GM21526 (cell line): ENCODE measurements at regions not wholly inside any gene's neighbourhood (a gene's known extent, or its start where the extent isn't known, plus 50 kb on each side); places are given as distances from the start of the nearest gene placed in this dataset.
"Not testable (repeated sequence)": the region's sequence is repeated elsewhere in the genome, so short reads cannot be mapped to it uniquely, and the experiment has no call there.

Experiments used
- ATAC-seq: cut with Tn5 transposase; IDR thresholded peaks from one replicate; pipeline ENCODE4 v1.9.1; 2021; ENCODE audit warnings: moderate library complexity; ENCODE audit not compliant: unreplicated experiment, low FRiP score

DNA sequence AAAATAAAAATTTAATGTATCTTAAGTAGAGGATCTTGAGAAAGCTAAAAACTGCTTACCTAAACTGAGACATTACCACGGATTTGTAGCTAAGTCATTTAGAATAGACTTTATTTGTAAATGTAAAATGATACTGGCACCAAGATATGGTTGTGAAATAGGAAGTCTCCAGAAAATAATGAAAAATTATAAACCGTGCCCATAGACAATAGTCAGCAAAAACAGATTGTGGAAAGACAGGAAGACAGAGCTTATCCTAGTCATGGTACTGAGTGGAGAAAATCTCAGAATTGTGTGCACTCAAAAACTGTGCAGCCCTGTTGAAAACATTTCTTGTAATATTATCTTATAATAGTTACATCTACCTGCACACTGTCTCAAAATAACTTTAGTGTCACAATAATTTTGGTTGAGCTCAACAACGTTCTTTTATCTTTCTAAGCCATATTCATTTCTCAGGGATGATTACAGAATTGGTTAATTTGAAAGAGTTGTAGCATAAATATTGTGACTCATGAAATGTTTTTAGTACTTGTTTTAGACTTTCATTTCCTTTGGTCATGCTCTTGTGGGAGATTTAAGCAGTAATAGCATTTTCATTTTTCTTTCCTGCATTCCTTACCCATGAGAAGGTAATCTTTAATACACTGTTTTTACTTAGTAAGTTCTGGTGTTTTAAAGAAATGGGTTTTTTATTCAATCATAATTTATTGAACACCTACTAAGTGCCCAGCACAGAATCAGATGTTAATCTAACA is 174.5 kb downstream of the SOX4 start:
- ATAC-seq = no peak

DNA sequence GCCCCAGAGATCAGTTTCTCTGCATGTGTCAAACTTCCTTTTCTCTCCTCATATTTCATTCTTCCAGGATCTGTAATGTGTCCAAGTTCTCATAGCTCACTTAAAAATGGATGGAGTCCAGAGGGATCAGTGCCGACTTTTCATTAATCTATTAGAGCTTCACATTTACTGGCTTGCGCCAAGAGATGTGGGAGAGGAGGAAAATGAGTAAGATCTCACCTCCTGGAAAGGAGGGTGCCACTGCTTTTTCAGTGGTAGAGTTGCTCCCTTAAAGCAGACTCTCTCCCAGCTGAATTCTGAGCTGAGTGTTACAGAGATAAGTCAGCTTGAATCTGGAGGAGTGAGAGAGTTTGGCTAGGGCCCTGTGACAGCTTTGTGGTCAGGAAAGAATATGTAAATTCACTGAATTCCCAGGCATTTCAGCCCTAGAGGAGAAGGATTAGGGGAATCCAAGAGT is 175.9 kb downstream of the SOX4 start:
- no peak for ATAC-seq

DNA sequence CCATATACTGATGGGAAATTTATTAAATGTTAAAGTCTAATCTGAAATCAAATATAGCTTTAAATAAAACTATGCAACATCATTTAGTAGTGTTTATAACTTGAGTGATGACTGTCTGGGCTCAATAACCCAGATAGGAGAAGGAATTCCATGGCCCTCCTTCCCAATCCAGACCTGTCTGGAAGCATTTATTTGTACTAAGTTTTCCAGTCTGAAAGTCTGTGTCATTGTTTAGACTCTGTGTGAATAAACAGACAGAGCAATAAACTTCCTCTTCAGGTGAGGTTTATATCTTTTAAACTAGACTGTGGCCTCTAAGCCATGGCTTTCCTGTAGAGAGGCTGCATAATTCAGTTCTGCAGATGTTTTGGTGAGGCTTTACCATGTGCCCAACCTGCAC is 176.4 kb downstream of the SOX4 start:
- ATAC-seq = no peak

DNA sequence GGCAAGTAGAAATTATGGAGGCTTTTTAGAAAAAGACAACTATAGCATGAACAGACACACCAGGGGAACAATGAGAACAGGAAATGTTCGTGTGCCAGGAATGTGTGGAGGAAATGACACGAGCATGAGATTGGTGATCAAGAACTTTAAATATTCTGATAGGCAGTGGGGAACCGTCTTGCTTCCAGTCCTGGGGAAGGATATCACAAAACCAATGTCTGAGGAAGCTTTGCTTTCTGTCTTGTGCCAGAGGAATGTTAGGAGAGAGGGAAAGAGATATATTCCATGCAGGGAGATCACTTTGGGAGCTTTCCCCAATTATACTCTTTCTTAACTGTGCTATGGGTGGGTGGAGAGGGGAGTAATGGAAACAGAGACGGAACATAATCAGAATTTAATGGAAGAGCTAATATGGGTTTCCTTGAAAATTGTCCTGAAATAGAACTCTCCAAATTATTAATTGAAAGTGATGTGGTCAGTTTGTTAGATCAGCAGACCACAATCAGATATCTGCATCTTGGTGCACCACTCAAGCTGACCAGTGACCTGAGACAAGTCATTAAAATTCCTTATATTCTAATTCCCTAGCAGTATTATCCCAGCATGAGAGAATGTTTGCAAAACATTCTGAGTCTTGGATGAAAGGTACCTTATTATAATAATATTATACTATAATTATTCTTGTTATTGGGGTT is 178.2 kb downstream of the SOX4 start:
- no peak for ATAC-seq

DNA sequence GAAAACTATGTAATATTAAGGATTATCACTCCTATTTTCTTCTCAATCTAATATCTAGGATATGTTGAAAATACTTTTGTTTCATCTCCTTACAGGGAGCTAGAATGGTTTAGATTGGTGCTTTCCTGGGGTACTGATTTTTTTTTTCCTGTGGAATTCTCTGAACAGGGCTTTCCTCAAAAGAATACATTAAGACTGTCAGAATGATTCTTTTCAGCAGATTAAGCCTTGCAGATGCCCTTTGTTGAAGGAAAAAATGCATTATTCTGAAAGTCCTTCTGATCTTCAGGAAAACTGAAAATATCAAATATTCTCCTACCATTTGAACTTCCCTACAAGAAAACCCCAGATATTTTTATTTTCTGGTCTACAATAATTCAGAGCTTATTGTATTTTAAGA is 178.9 kb downstream of the SOX4 start:
- no peak for ATAC-seq

DNA sequence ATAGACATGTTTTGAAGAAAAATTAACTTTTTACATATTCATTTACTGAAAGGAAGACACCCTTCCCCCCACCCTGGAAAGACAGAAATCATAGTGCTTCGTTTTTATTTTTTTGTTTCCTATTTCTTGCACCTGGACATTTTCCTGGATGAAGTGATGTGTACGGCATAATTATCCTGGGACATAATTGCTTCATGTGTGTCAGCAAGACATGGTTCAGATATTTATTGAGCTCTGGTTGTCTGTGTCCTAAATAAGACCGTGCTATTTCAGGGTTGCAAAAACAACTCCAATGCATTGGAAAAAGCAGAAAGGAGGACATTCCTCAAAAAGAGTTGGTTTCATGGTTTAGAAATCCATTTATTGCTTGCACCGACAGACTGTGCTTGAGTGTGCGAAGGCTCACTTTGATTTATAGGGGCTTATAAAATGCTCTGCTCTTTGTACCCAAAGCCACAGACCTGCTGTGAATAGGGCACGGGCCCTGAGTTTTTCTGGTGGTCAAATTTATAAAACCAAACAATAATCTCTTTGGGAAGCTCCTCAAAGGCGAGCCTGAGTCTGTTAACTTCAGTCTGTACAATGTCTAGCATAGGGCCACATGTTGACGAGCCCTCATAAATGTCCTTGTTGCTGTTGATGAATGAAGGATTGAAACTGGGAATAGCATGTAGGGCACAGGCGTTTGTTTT is 179.5 kb downstream of the SOX4 start:
- no peak for ATAC-seq

DNA sequence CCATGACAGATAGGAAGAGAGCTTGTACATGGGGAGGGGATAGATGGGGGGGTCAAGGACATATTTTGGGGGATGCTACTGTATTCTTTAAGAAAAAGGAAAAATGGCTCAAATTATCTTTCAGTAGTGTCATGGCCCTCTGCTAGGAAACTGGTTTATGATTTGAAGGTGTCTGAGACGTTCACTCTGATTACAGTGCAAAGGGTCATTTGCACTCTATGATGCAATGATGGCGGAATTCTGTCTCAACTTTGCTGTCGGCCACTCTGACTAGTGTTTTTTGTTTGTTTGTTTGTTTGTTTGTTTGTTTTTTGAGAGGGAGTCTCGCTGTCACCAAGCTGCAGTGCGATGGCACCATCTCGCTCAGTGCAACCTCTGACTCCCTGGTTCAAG is 180.0 kb downstream of the SOX4 start:
- ATAC-seq = no peak

DNA sequence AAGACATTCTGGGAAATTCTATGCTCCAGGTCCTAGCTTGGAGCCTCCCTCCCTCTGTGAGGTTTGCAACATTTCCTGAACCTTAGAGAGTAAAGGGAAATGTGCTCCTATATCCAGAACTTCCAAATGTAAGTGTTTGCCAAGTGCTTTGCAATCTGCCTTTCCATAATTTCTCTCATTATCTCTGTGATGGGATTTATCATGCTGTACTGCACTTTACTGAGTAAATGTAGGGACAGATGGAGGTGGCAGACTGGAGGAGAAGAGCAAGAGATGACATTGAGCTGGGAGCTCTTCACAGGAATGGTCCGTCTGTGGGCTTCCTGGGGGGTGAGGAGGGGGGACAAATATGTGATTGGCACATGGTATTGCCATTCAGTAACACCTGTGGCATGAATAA is 184.3 kb downstream of the SOX4 start:
- no peak for ATAC-seq

DNA sequence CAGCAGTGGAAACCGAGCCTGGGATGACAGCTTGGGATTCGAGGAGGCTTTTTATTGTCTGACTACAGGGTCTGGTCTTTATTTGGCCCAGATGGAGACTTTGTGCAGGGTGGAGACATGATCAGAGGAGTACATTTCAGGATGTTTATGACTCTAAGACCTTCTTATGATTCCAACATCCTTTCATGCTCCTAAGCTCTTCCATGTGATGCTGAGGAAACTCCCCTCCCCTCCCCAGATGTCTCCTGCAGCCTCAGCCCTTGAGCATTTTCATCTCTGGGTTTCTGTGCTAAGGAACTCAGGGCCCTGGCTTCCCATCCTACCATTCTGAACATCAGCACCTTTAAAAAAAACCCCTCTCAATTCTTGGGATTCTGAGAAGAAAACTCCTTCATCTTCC is 186.6 kb downstream of the SOX4 start:
- no peak for ATAC-seq

DNA sequence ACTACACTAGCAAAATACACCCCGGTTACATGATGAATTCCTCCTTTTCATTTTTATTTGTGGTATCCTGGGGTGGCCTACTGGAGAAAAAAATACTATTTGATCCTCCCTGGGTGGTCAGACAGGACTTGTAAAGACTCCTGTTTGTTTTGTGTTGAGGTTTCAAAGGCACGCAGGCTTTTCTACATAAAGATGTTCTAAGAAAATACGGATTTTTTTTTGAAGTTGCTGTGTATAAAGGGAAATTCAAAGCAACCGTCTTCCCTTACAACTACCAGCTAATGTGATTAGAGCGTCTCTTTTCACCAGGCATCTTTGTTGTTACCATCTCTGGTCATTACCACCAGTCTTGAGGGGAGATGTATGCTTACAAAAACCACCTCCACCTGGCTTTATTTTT is 187.1 kb downstream of the SOX4 start:
- ATAC-seq = no peak

DNA sequence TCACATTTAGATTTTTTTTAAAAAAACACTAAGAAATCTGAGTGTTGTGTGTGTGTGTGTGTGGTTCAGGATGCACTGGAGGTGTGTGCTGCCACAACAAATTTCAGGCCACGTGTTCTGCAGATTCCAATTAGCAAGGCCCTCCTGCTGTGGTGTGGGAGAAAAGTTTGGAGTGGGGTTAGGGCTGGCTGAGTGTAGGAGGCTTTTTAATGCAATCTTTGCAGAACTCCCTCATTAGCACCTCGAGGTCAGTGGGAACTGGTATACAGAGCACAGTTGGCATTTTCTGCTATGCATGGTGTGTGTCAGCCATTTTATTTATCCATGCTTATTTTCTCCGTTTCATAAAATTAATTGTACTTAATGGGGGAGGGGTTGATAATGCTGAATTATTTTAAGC is 187.6 kb downstream of the SOX4 start:
- ATAC-seq = no peak

DNA sequence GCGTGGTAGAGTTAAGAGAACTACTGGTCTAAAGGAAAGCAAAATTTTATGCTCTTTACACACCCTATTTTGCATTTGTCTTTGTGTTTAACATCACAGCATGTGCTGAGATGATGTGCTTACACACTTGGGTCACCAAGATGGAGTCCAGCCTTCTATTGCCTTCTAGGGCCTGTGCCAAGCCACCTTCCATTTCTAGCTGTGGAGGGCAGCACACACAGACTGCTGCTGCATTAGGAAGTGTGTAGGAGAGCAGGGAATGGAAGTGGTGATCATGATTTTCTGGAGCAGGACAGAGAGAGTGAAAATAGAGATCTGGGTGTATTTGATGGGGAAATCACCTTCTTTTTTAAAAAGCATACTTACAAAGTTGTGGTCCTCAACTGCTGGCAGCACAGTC is 191.6 kb downstream of the SOX4 start:
- ATAC-seq = no peak

DNA sequence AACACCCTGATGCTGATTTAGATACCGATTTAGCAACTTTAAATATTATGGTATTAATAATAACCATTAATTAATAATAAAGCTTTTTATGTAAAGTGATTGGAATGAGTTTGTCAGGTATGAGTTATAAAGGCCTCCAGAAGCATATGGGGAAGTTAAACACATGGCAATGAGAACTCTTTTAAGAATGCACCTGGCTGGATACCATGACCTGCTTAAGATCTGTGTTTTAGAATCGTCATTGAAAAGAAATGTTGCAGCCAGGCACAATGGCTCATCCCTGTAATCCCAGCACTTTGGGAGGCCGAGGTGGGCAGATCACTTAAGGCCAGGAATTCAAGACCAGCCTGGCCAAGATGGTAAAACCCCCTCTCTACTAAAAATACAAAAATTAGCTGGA is 197.5 kb downstream of the SOX4 start:
- ATAC-seq = no peak

DNA sequence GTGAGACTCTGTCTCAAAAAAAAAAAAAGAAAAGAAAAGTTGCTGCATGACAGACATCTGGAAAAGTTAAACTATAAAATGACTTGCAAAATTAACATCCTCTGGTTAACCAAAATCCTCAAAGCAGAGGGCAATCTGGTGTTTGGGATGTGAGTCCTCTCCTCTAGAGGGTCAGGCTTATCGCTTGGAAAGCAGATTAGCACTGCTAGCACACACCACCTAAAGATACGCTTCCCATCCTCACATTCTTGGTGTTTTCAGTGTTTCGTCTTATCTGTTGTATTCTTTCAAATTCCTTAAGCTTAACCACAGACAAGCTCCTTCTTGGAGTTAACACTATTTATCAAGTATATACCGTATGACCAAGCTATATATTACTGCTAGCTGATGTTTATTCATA is 198.0 kb downstream of the SOX4 start:
- no peak for ATAC-seq

DNA sequence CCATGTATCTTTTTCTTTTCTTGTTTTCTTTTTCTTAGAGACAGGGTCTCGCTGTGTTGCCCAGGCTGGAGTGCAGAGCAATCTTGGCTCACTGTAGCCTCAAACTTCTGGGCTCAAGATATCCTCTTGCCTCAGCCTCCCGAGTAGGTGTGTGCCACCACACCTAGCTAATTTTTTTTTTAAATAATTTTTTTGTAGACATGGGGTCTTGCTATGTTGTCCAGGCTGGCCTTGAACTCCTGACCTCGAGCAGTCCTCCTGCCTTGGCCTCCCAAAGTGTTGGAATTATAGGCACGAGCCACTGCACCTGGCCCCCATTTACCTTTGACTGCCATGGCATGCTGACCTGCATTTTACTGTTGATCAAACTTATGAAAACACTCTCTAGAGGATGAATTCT is 198.6 kb downstream of the SOX4 start:
- no peak for ATAC-seq

DNA sequence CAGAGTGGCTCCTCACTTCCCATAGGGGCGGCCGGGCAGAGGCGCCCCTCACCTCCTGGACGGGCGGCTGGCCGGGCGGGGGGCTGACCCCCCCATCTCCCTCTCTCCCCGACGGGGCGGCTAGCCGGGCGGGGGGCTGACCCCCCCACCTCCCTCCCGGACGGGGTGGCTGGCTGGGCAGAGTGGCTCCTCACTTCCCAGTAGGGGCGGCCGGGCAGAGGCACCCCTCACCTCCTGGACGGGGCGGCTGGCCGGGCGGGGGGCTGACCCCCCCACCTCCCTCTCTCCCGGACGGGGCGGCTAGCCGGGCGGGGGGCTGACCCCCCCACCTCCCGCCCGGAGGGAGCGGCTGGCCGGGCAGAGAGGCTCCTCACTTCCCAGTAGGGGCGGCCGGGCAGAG is 203.4 kb downstream of the SOX4 start:
- not testable (repeated sequence) for ATAC-seq

DNA sequence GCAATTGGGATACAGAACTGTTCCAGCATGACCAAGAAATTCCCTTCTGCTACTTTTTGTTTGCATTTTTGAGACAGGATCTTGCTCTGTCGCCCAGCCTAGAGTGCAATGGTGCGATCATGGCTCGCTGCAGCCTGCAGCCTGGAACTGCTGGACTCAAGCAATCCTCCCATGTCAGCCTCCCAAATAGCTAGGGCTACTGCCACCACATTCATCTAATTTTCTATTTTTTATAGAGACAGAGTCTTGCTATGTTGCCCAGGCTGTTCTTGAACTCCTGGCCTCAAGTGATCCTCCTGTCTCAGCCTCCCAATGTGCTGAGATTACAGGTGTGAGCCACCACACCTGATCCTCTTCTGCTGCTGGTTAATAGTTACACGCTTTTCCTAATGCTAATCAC is 204.9 kb downstream of the SOX4 start:
- ATAC-seq = no peak

DNA sequence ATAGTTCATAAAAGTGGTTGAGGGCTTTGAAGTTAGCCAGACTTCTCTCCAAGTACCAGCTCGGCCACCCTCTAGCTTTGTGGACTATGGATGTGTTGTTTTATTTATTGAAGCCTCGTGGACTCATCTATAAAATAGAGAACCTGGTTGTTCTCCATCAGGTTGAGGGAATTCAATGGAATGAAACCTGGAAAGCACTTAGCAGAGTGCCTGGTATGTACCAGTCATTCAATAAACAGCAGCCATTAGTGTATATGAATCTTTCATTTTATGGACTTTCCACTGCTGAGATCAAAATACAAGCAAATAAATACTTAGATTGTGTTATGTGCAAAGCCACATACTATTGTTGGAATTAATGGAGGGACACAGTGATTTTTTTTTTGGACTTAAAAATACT is 206.8 kb downstream of the SOX4 start:
- ATAC-seq = no peak

DNA sequence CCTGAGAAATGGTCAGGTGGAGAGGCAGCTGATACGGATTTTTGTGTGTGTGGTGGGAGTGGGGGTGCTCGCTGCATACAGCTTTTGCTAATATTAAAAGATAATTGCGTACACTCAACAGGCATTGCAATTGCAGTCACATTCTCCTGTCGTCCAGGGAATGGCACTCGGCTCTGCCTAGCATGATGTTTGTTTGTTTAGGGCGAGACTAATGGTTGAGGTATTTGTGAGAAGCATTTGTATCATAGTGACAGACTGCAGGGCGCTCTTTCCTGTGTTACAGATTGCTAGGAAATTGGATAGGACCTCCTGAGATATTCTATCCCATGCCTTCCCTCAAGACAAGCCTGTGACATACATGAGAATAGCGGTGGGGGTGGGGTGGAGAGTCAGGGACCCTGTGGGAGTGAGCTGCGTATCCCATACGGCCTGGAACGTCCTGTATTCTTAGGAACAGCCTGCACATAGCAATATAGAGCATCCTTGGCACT is 207.4 kb downstream of the SOX4 start:
- ATAC-seq = no peak

DNA sequence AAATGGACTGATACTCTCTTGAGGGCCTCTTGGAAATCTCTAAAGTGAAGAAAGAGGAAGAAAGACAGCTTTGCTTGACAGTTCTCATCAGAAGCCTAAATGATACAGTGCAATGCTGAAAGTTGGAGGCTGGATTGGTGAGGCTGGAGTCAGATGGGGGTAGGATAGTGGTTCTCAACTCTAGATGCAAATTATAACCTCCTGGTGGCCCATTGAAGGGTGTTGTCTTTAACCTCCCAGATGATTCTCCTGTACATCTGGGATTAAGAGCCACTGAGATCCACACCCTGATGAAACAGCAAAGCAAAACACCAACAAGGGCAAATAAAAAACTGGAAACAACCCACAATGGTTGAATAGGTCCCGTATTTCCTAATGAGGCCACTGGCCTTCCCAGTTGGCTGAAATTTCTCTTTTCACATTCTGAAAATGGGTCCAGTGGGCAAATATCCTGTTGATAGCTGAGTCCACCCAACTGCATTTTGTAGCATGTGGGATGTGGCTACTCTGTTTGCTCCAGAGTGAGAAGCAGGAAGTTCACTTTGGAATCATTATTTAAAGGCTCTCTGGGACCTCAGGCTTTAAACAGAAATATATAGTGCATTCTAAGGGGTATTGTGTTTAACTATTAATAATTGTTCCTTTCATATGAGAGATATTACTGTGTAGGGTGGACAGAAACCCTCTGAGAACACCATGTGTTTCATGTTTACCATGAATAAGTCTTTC is 208.1 kb downstream of the SOX4 start:
- ATAC-seq = no peak
